Right lobe of liver (tissue), 4 donors: ENCODE measurements at regions not wholly inside any gene's neighbourhood (a gene's known extent, or its start where the extent isn't known, plus 50 kb on each side); places are given as distances from the start of the nearest gene placed in this dataset.

Experiments
- CTCF ChIP-seq, 4 donors: fragments of 200-600 bp in 3 of 4; fragments of 450-650 bp in 1 of 4; IDR thresholded peaks; one replicate each; pipeline versions ENCODE4 v1.5.1 to v1.8.0; 2016 to 2022; ENCODE audit warnings: antibody characterized with exemption in 4 of 4, mild to moderate bottlenecking in 2 of 4
- POLR2A ChIP-seq: fragments of 450-650 bp; IDR thresholded peaks from one replicate; pipeline ENCODE4 v1.6.1; 2017; ENCODE audit warnings: antibody characterized with exemption, mild to moderate bottlenecking
- donor health status: DM: no; HTN: no; CAD: no.
- donor health status: DM: no; HTN: no; CAD: no.
- donor health status: DM: no; HTN: yes; CAD: no.

GRCh38 chr7:46695051-46695708 is 774.1 kb upstream of the IGFBP3 start:
- TF ChIP-seq CTCF (IDR thresholded peaks at IDR 0.05): peak in 2 of 4 donors; percentile 20 to 31
- no peak for TF ChIP-seq POLR2A
